H9 (cell line): ENCODE measurements at regions not wholly inside any gene's neighbourhood (a gene's known extent, or its start where the extent isn't known, plus 50 kb on each side); places are given as distances from the start of the nearest gene placed in this dataset.
A peak's percentile ranks its signal among the peaks of the same experiment; 100 is the strongest.

ENCODE experiments used
- DNase-seq: peaks from one replicate; pipeline ENCODE4 v3.0.0-alpha.2; 2017
- H2AFZ ChIP-seq: one replicate; pipeline ENCODE4 v1.6.1; 2013; ENCODE audit warnings: mild to moderate bottlenecking, low read length, control low read depth, moderate library complexity
- H2AK5ac ChIP-seq: 2 replicates; pipeline ENCODE4 v1.6.1; 2013; ENCODE audit warnings: low read length, control low read depth, mixed read lengths; ENCODE audit not compliant: insufficient read length
- H2BK120ac ChIP-seq: one replicate; pipeline ENCODE4 v1.6.1; 2013; ENCODE audit warnings: low read depth, mild to moderate bottlenecking, low read length, control low read depth, inconsistent platforms; ENCODE audit not compliant: poor library complexity, severe bottlenecking
- H2BK12ac ChIP-seq: 2 replicates; pipeline ENCODE4 v1.6.1; 2013; ENCODE audit warnings: low read length, control low read depth, mixed read lengths, low read depth; ENCODE audit not compliant: insufficient read length
- H2BK15ac ChIP-seq: 2 replicates; pipeline ENCODE4 v1.6.1; 2013; ENCODE audit warnings: low read depth, low read length, control low read depth
- H2BK20ac ChIP-seq: one replicate; pipeline ENCODE4 v1.6.1; 2013; ENCODE audit warnings: low read depth, mild to moderate bottlenecking, low read length, control low read depth, inconsistent platforms; ENCODE audit not compliant: poor library complexity, severe bottlenecking
- H2BK5ac ChIP-seq: 2 replicates; pipeline ENCODE4 v1.6.1; 2013; ENCODE audit warnings: low read length, control low read depth, mixed read lengths; ENCODE audit not compliant: insufficient read length
- H3K14ac ChIP-seq: 2 replicates; pipeline ENCODE4 v1.6.1; 2013; ENCODE audit warnings: low read length, control low read depth; ENCODE audit not compliant: insufficient read depth
- H3K18ac ChIP-seq: 2 replicates; pipeline ENCODE4 v1.6.1; 2013; ENCODE audit warnings: low read depth, mild to moderate bottlenecking, mixed read lengths, low read length, control low read depth; ENCODE audit not compliant: insufficient read length
- H3K23ac ChIP-seq: 2 replicates; pipeline ENCODE4 v1.6.1; 2013; ENCODE audit warnings: low read length, control low read depth, mixed read lengths, low read depth; ENCODE audit not compliant: insufficient read length
- H3K23me2 ChIP-seq: 2 replicates; pipeline ENCODE4 v1.6.1; 2013; ENCODE audit warnings: low read depth, mild to moderate bottlenecking, mixed read lengths, low read length, control low read depth; ENCODE audit not compliant: insufficient read length, poor library complexity, severe bottlenecking
- H3K27ac ChIP-seq: 2 replicates; pipeline ENCODE4 v1.5.1; 2013; ENCODE audit warnings: low read length, control low read depth, mixed read lengths, low read depth; ENCODE audit not compliant: insufficient read length
- H3K27me3 ChIP-seq: 2 replicates; pipeline ENCODE4 v1.6.1; 2013; ENCODE audit warnings: low read length, control low read depth, inconsistent platforms; ENCODE audit not compliant: insufficient read depth
- H3K4ac ChIP-seq: 2 replicates; pipeline ENCODE4 v1.6.1; 2013; ENCODE audit warnings: low read depth, mild to moderate bottlenecking, control low read depth, inconsistent platforms, low read length, moderate library complexity
- H3K4me1 ChIP-seq: 2 replicates; pipeline ENCODE4 v1.6.1; 2013; ENCODE audit warnings: low read length, control low read depth, inconsistent platforms; ENCODE audit not compliant: insufficient read depth
- H3K4me2 ChIP-seq: 2 replicates; pipeline ENCODE4 v1.6.1; 2013; ENCODE audit warnings: low read length, control low read depth, mixed read lengths; ENCODE audit not compliant: insufficient read length, insufficient read depth
- H3K56ac ChIP-seq: 2 replicates; pipeline ENCODE4 v1.6.1; 2013; ENCODE audit warnings: low read depth, mild to moderate bottlenecking, mixed read lengths, low read length, control low read depth; ENCODE audit not compliant: insufficient read length
- H3K79me1 ChIP-seq: 2 replicates; pipeline ENCODE4 v1.6.1; 2013; ENCODE audit warnings: low read depth, mild to moderate bottlenecking, moderate library complexity, low read length, control low read depth, inconsistent platforms; ENCODE audit not compliant: insufficient read depth, poor library complexity, severe bottlenecking
- H3K79me2 ChIP-seq: 2 replicates; pipeline ENCODE4 v1.6.1; 2013; ENCODE audit warnings: low read length, control low read depth, inconsistent platforms; ENCODE audit not compliant: insufficient read depth
- H3K9ac ChIP-seq: 2 replicates; pipeline ENCODE4 v1.6.1; 2013; ENCODE audit warnings: low read length, control low read depth, mixed read lengths; ENCODE audit not compliant: insufficient read length; ENCODE audit errors: extremely low read depth
- H3K9me3 ChIP-seq: one replicate; pipeline ENCODE4 v1.6.1; 2013; ENCODE audit warnings: low read depth, low read length, inconsistent platforms; ENCODE audit not compliant: control insufficient read depth
- H3T11ph ChIP-seq: one replicate; pipeline ENCODE4 v1.6.1; 2013; ENCODE audit warnings: mild to moderate bottlenecking, low read length, control low read depth, inconsistent platforms
- H4K20me1 ChIP-seq: one replicate; pipeline ENCODE4 v1.6.1; 2013; ENCODE audit not compliant: control insufficient read depth, insufficient read length, insufficient read depth
- H4K5ac ChIP-seq: 2 replicates; pipeline ENCODE4 v1.6.1; 2013; ENCODE audit warnings: low read depth, mild to moderate bottlenecking, mixed read lengths, low read length, control low read depth; ENCODE audit not compliant: insufficient read length
- H4K8ac ChIP-seq: replicated peaks from 2 replicates; pipeline ENCODE4 v1.6.1; 2013; ENCODE audit warnings: low read length, control low read depth, mixed read lengths, low read depth; ENCODE audit not compliant: insufficient read length
- H4K91ac ChIP-seq: 2 replicates; pipeline ENCODE4 v1.6.1; 2013; ENCODE audit warnings: low read depth, mild to moderate bottlenecking, moderate library complexity, mixed read lengths, low read length, control low read depth; ENCODE audit not compliant: insufficient read length
- H3K27ac Mint-ChIP-seq, 3 experiments: 2 replicates in 2 of 3; 3 replicates in 1 of 3; pipeline ENCODE4 v1.8.0; 2020 to 2021; ENCODE audit warnings: mixed read lengths in 3 of 3, mild to moderate bottlenecking in 1 of 3, moderate library complexity in 1 of 3
- H3K27me3 Mint-ChIP-seq: 2 replicates; pipeline ENCODE4 v1.8.0; 2021; ENCODE audit warnings: low read depth, mild to moderate bottlenecking, moderate library complexity, mixed read lengths
- H3K36me3 Mint-ChIP-seq, 3 experiments: 2 replicates in 2 of 3; 3 replicates in 1 of 3; pipeline ENCODE4 v1.8.0; 2020 to 2021; ENCODE audit warnings: low read depth in 3 of 3, mixed read lengths in 3 of 3; ENCODE audit not compliant: insufficient read depth in 1 of 3
- H3K4me1 Mint-ChIP-seq, 2 experiments: 2 replicates each; pipeline ENCODE4 v1.8.0; 2020; ENCODE audit warnings: mixed read lengths in 2 of 2
- H3K4me3 Mint-ChIP-seq, 2 experiments: 2 replicates in 1 of 2; 3 replicates in 1 of 2; pipeline ENCODE4 v1.8.0; 2020 to 2021; ENCODE audit warnings: mild to moderate bottlenecking in 2 of 2, mixed read lengths in 2 of 2, moderate library complexity in 1 of 2
- H3K9me3 Mint-ChIP-seq, 2 experiments: 2 replicates in 1 of 2; 3 replicates in 1 of 2; pipeline ENCODE4 v1.8.0; 2020; ENCODE audit warnings: mild to moderate bottlenecking in 2 of 2, mixed read lengths in 2 of 2, moderate library complexity in 1 of 2
- WGBS: extraction: QIAGEN DNeasy Blood & Tissue Kit; methylation state at CpG from one replicate; pipeline ENCODE4 v1.1.7; 2013; ENCODE audit warnings: missing lambda C conversion rate, low lambda C conversion rate, mixed read lengths; ENCODE audit not compliant: insufficient read length; ENCODE audit errors: extremely low coverage; 5-methylcytosine and 5-hydroxymethylcytosine counted together
- TF ChIP-seq, protein P1 (sequence below): fragments of 200-600 bp; sonication (generic); conservative IDR thresholded peaks from 3 replicates; pipeline ENCODE4 v1.8.0; 2021; ENCODE audit warnings: antibody characterized with exemption, mild to moderate bottlenecking

DNA sequence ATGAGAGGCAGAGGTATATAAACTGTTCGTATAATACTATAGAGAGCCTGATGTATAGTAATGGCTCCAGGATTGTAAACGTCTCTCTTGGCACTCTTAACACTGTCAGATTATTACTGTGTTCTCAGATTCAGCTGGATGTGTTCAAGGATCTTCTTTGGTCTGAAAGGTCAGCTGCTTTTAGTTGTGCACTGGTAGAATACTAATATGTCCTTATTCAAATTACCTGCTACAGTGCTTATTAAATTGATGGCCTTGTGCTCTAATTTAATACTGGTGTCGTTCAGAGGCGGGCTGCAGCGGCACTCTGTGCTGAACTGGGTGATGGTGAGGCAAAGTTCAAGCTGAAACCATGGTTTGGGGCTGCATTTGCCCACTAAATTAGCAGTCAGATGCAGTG is 216.7 kb upstream of the ARRDC3 start:
- no peaks in the 10 kb centered on the region for H3K27me3 ChIP-seq
- H3K4ac ChIP-seq, result no peak overlapping the region
- H3K9ac ChIP-seq, result no peak overlapping the region
- WGBS, result no CpG with 5 or more reads among the region's 5 CpGs
- H3K79me1 ChIP-seq, result no peaks in the 10 kb centered on the region
- no peaks in the 10 kb centered on the region for H3K4me1 ChIP-seq
- H3K9me3 Mint-ChIP-seq, result peaks cover 8 to 9% of the 10 kb centered on the region in 2 experiments
- no peak overlapping the region for H2BK5ac ChIP-seq
- H3K56ac ChIP-seq, result no peak overlapping the region
- no peak overlapping the region for H3K14ac ChIP-seq
- H3K27me3 Mint-ChIP-seq, result no peaks in the 10 kb centered on the region
- no peaks in the 10 kb centered on the region for H3K9me3 ChIP-seq
- H2BK20ac ChIP-seq, result no peak overlapping the region
- H4K5ac ChIP-seq, result no peak overlapping the region
- no peak overlapping the region for H3K4me2 ChIP-seq
- no peak overlapping the region for H3K18ac ChIP-seq
- H4K8ac ChIP-seq, result no peak overlapping the region
- H3K23ac ChIP-seq, result no peak overlapping the region
- H4K20me1 ChIP-seq, result no peaks in the 10 kb centered on the region
- H3K23me2 ChIP-seq, result no peaks in the 10 kb centered on the region
- H2AK5ac ChIP-seq, result no peak overlapping the region
- no peak overlapping the region for H3K4me3 Mint-ChIP-seq
- peak overlapping the region in 1 of 3 experiments; percentile 30; a peak in 1 of 7 replicates for H3K27ac Mint-ChIP-seq
- no peak overlapping the region for H4K91ac ChIP-seq
- no peaks in the 10 kb centered on the region for H3K79me2 ChIP-seq
- no peak overlapping the region for H3K27ac ChIP-seq
- no peaks in the 10 kb centered on the region for H3K4me1 Mint-ChIP-seq
- DNase-seq, result no peak
- no peak overlapping the region for H3T11ph ChIP-seq
- TF ChIP-seq, protein P1, sequence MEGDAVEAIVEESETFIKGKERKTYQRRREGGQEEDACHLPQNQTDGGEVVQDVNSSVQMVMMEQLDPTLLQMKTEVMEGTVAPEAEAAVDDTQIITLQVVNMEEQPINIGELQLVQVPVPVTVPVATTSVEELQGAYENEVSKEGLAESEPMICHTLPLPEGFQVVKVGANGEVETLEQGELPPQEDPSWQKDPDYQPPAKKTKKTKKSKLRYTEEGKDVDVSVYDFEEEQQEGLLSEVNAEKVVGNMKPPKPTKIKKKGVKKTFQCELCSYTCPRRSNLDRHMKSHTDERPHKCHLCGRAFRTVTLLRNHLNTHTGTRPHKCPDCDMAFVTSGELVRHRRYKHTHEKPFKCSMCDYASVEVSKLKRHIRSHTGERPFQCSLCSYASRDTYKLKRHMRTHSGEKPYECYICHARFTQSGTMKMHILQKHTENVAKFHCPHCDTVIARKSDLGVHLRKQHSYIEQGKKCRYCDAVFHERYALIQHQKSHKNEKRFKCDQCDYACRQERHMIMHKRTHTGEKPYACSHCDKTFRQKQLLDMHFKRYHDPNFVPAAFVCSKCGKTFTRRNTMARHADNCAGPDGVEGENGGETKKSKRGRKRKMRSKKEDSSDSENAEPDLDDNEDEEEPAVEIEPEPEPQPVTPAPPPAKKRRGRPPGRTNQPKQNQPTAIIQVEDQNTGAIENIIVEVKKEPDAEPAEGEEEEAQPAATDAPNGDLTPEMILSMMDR, result no peak
- no peak overlapping the region for H2BK15ac ChIP-seq
- no peak overlapping the region for H2BK12ac ChIP-seq
- H2AFZ ChIP-seq, result no peak overlapping the region
- no peak overlapping the region for H2BK120ac ChIP-seq
- H3K36me3 Mint-ChIP-seq, result peaks cover 0 to 9% (median 1%) of the 10 kb centered on the region in 3 experiments; a peak in 3 of 7 replicates
